NCI-H748 (cell line): ENCODE measurements at regions not wholly inside any gene's neighbourhood (a gene's known extent, or its start where the extent isn't known, plus 50 kb on each side); places are given as distances from the start of the nearest gene placed in this dataset.

ENCODE experiments used
- DNase-seq: peaks from one replicate; lab custom pipeline; 2025; ENCODE audit not compliant: unreplicated experiment; lab: John Stamatoyannopoulos, UW

DNA sequence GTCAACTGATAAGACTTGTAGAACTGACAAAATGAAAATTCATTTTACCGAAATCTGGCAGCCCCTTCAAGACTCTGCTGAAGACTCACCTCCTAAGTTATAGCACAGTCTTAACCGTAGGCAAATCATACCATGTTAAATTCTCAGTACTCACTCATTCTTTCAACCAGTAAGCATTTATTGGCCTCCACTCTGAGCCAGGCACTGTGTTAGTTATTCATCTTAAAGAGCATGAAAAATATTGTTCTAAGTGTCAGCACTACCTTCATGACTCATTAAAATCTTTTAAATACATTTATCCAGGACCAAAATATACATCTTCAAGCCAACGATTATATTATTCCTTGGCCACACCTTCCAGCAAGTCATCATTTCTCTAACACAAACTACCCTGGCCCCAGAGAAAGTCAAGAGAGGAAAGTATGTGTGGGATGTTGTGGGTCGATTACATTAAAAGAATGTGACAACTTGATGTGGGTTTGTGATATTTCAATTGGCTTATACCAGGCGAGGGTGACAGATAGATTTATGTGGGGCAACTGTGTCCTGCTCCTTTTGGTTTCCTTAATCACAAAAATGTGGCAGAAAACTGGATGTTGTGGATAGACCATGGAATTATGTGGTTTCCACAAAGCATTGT is 55.0 kb downstream of the TMEM30B start:
- DNase-seq, result no peak

- DNase-seq, result no peak
These were observed 55.8 kb downstream of the TMEM30B start for GRCh38 chr14:61225344-61225743.

DNA sequence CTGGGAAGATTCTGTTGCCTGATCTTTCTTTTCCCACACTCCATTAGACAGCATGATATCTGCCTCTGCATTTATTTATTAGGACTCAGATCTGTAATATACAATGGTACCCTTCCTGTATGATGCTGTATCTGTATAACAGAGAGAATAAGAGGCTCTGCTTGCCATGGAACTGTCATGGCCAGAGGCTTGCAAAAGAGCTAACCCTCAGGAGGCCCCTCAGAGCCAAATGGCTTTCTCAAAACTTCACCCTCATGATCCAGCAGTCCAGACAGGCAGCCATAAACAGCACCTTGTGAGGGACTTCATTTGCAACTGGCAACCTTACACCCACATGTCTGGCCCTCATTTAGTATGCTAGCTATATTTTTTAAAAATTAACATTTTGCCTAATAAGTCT is 57.6 kb downstream of the TMEM30B start:
- no peak for DNase-seq

DNA sequence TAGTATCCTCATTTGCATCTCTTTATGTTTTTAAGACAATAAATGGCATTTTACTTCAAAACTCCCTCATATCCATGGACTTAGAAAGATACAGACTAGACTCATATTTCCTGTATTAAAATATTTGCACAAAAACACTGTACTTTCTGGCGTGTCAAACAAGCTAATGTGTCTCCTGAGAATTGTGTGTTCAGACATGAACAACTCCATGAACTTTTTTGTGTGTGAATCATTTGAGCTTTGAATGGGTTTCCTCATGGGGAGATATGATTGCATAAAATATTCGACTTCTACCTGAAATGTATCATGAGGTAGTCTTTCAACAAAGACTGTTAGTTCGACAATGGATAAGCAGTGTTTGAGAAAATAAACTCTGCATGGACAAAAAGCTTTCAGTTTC is 58.8 kb downstream of the TMEM30B start:
- peak; percentile 40 for DNase-seq

DNA sequence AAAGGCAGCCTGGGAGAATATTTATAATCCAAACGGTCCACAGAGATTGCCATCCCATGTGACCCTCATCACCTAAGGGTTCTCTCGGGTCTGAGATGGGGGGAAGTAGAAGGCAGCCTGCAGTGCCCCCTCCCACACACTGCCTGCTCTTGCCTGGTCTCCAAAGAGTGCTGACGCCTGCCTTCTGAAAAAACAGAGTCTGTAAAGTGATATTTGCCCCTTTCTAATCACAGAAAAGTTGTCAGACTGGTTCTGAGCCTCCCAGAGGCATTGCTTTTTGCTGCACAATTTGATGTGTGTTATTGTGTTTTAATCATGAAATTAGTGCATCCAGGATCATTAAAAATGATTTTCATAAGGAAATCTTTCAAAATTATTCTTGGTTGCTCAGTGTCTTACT is 59.2 kb downstream of the TMEM30B start:
- DNase-seq, result peak; percentile 93

- DNase-seq, result no peak
These were observed 61.5 kb downstream of the TMEM30B start for GRCh38 chr14:61219673-61220072.

- DNase-seq, result no peak
These were observed 61.9 kb downstream of the TMEM30B start for GRCh38 chr14:61219256-61219655.

DNA sequence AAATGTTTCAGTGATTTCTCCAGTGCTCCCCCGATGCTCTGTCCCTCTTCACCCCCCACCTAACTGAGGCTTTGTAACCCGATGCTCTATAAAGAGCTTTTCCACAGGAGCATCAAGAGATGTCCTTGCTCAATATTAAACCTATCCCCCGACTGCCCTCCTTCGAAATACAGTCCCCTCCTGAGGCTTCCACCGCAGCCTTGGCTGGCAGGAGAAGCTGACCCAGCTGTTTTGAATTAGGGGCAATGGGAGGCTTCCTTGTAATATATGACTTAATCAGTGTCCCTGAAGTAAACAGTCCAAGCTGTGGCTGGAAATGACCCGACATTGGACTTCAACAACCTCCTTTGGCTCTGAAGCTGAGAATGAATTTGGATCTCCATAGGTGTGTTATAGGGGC is 62.4 kb downstream of the TMEM30B start:
- DNase-seq, result peak; percentile 19

DNA sequence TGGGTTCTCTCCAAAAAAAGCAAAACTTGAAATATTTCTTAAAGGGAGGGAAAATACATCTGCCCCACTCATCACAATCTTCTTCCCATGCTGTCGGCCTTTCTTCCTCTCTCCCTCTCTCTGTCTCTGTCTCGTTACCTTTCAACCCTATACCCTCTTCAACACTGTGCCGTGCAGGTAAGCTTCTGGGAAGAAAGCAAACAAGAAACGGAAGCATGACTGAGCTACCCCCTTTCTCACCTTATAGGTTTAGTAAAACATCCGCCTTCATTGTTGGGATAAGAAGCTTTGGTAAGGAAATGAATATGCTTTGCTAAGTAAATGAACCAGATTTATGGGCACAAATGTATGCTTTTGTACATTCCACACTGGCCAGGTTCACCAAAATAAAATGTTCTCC is 63.0 kb downstream of the TMEM30B start:
- DNase-seq, result no peak

- no peak for DNase-seq
These were observed 63.6 kb downstream of the TMEM30B start for GRCh38 chr14:61217516-61217915.

DNA sequence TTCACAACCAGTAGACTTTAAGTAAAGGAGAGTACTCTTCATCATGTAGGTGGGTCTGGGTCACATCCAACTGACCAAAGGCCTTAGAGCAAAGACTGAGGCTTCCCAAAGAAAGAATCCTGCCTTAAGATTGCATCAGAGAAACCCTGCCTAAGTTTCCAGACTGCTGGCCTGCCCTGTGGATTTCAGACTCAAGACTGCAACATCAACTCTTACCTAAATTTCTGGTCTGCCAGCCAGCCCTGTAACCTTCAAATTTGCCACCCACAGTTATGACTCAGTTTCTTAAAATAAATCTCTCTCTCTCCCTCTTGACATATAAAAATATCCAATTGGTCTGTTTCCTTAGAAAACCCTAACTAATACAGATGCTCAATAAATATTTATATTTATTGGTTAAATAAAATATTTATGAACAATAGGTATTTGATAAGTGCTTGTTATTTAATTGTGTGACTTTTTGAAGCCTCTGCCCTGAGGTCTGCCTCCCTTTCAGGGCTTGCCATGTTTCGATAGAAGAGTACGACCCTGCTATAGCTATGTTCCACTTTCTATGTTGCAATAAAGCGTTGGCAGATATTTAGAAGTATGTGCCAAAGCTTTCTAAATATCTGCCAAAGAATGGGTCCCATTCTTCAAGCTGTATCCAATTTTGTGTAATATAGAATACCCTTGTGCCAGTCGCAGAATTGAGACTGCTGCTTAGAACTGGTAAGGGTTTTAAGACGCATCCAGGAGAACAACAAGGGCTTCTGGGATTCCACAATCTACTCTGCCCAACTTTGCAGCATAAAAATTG is 65.7 kb downstream of the TMEM30B start:
- no peak for DNase-seq

DNA sequence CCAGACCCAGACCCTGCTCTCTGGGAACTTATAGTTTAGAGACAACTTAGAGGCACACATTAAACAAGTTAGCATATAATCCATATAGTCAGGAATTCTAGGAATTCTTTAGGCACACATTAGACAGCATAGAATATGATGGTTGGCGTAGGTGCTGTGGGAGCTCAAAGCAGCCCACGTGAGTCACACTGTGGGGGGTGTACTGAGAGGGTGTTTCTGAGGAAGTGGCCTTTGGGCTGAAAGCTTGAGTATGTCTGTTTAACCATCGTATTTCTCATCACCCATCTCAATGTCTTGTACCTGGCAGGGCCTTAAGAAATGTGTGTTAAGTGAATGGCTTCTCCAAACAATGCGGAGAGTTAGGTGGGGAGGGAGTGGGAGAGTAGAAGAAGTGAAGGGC is 67.2 kb downstream of the TMEM30B start:
- DNase-seq, result no peak

- peak; percentile 16 for DNase-seq
These were observed 67.9 kb downstream of the TMEM30B start for GRCh38 chr14:61213191-61213621.

DNA sequence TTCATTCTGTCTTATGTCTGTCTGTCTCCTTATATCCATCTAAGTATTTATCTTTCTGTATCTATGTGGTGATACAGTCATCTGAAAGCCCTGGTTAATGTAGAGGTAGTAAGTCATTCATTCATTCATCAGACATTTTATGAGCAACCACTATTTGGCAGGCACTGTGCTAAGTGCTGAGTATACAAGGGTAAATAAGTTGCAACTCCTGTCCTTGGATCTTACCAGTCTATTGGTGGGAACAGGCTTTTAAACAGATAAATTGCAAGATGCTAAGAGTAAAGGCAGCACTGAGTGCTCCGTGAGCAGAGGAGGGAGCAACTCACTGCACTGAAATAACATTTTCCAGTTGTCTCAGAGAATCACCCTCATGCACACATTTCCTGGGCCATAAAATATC is 68.6 kb downstream of the TMEM30B start:
- no peak for DNase-seq

GRCh38 chr14:61211476-61212255 is 69.5 kb downstream of the TMEM30B start:
- DNase-seq, result peak; percentile 96

- DNase-seq, result peak; percentile 78
These were observed 77.9 kb downstream of the TMEM30B start for GRCh38 chr14:61203081-61203753.

DNA sequence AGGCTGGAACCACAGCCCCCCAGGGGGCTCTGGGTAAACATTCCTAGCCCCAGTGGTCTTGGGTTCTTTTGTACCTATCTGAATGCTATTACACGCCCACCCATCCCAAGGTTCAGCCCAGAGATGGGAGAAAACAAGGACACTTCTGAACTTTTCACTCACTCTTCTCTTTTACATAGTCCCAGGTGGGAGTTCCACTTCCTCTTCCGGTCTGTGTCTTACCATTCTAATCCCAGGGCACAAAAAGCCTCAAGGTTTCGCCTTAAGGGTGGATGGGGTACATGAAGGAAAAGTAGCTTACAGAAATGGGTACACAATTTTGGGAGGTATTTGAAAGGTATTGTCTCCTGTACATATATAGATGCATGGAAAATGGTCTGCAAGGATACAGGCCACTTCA is 79.0 kb downstream of the TMEM30B start:
- DNase-seq, result no peak

DNA sequence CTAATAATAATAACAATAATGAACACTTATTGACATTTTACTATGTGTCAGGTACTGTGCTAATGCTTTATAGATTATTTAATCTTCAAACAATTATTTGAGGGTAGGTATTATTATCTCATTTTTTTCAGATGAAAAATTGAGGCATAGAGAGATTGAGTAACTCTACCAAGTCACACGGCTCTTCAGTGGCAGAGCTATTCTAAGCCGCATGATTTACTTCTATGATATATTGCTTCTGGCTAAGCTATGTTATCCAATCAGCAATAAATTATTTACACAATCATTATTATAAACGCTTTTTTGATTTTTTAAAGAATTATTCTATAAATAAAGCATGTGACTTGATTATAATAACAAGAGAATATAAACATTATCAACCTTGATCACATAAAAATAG is 80.0 kb downstream of the TMEM30B start:
- DNase-seq, result no peak

GRCh38 chr14:61197416-61197815 is 83.7 kb downstream of the TMEM30B start:
- peak; percentile 69 for DNase-seq

DNA sequence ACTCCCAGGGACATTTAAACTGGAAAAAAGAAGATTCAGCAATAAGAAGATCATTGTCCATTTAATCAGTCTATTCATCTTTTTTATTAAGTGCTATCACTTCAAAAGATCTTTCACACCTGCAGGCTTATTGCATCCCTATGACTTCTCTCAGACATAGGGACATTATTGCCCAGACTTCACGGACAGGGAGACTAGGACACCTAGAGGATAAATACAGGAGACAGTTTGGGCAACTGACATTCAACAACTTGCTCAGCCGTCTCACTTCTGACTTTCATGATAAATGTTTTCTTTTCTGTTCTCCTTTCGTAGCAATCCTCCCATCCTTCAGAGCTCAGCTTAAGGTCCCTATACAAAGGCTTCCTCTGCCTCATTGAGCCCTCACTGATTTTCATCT is 84.3 kb downstream of the TMEM30B start:
- peak; percentile 66 for DNase-seq

- DNase-seq, result peak; percentile 65
These were observed 85.1 kb downstream of the TMEM30B start for GRCh38 chr14:61196034-61196433.
